H1 (cell line): ENCODE measurements at regions not wholly inside any gene's neighbourhood (a gene's known extent, or its start where the extent isn't known, plus 50 kb on each side); places are given as distances from the start of the nearest gene placed in this dataset.

Experiments used
- GTF2F1 ChIP-seq: IDR thresholded peaks from 2 replicates; pipeline ENCODE4 v1.6.1; 2012; ENCODE audit warnings: low read depth, low read length, improper control_type of control experiment, borderline replicate concordance
- JUND ChIP-seq: IDR thresholded peaks from 2 replicates; pipeline ENCODE4 v1.6.1; 2011; ENCODE audit warnings: mild to moderate bottlenecking, improper control_type of control experiment, low read length
- MAFK ChIP-seq: IDR thresholded peaks from 2 replicates; pipeline ENCODE4 v1.6.1; 2012; ENCODE audit warnings: low read depth, mild to moderate bottlenecking, improper control_type of control experiment, low read length
- POLR2A ChIP-seq, 2 experiments: IDR thresholded peaks; 1 replicate in 1 of 2; 2 replicates in 1 of 2; pipeline ENCODE4 v1.6.1; 2011; ENCODE audit warnings: low read depth in 2 of 2, low read length in 2 of 2, mild to moderate bottlenecking in 2 of 2; ENCODE audit errors: control extremely low read depth in 1 of 2
- TBP ChIP-seq: IDR thresholded peaks from 2 replicates; pipeline ENCODE4 v1.6.1; 2011; ENCODE audit warnings: low read depth, low read length, improper control_type of control experiment
- TCF12 ChIP-seq: IDR thresholded peaks from 2 replicates; pipeline ENCODE4 v1.6.1; 2011; ENCODE audit warnings: low read depth, mild to moderate bottlenecking, low read length
- TF ChIP-seq, protein P1 (sequence below), 3 experiments: IDR thresholded peaks; 1 replicate in 2 of 3; 2 replicates in 1 of 3; pipeline versions ENCODE4 v1.5.1 to v1.6.1; 2011; ENCODE audit warnings: low read length in 3 of 3, mild to moderate bottlenecking in 3 of 3, inconsistent platforms in 2 of 3, low read depth in 1 of 3, moderate library complexity in 1 of 3; ENCODE audit not compliant: insufficient read depth in 1 of 3; ENCODE audit errors: control extremely low read depth in 1 of 3

DNA sequence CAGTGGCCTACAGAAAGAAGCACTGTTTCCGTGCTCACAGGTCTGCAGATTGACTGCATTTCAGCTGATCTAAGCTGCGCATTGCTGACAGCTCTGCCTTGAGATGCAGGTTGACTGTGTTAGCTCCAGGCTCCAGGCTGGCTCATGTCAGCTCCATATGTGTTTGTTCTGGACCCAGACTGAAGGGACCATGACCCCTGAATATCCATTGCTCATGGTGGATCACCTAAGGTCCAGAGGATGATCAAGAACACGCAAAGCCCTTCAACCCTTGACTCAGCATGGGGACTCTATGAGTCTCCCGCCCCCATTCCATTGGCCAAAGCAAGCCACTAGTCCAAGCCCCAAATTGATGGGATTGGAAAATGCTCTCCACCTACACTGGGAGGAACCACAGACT, 239.3 kb upstream of the C16orf82 start:
- TF ChIP-seq TCF12 = no peak
- TF ChIP-seq, protein P1, sequence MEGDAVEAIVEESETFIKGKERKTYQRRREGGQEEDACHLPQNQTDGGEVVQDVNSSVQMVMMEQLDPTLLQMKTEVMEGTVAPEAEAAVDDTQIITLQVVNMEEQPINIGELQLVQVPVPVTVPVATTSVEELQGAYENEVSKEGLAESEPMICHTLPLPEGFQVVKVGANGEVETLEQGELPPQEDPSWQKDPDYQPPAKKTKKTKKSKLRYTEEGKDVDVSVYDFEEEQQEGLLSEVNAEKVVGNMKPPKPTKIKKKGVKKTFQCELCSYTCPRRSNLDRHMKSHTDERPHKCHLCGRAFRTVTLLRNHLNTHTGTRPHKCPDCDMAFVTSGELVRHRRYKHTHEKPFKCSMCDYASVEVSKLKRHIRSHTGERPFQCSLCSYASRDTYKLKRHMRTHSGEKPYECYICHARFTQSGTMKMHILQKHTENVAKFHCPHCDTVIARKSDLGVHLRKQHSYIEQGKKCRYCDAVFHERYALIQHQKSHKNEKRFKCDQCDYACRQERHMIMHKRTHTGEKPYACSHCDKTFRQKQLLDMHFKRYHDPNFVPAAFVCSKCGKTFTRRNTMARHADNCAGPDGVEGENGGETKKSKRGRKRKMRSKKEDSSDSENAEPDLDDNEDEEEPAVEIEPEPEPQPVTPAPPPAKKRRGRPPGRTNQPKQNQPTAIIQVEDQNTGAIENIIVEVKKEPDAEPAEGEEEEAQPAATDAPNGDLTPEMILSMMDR (IDR thresholded peaks at IDR 0.05; ENCODE audit: control extremely low read depth in 1 of 3, insufficient read depth in 1 of 3, low read depth in 1 of 3, low read length in 3 of 3) = no peak
- TF ChIP-seq GTF2F1 = no peak
- TF ChIP-seq POLR2A (IDR thresholded peaks at IDR 0.05; ENCODE audit: control extremely low read depth in 1 of 2, low read depth in 2 of 2, low read length in 2 of 2) = no peak
- no peak for TF ChIP-seq JUND
- TF ChIP-seq TBP = no peak
- no peak for TF ChIP-seq MAFK
